ENCODE measurements at regions not wholly inside any gene's neighbourhood (a gene's known extent, or its start where the extent isn't known, plus 50 kb on each side); places are given as distances from the start of the nearest gene placed in this dataset.

DNA sequence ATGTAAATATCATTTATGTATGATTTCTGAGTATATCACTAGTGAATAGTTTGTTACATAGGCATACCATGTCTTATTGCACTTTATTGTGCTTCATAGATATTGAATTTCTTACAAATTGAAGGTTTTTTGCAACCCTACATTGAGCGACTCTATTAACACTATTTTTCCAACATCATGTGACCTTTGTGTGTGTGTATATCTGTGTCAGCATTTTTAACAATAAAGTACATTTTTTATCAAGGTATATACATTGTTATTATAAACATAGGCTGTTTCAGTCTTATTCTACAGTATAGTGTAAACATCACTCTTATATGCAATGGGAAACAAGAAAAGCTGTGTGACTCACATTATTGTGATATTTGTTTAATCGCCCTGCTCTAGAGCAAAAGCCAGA is 1944.9 kb downstream of the TP53TG3F start:
- TF ChIP-seq, protein P1, sequence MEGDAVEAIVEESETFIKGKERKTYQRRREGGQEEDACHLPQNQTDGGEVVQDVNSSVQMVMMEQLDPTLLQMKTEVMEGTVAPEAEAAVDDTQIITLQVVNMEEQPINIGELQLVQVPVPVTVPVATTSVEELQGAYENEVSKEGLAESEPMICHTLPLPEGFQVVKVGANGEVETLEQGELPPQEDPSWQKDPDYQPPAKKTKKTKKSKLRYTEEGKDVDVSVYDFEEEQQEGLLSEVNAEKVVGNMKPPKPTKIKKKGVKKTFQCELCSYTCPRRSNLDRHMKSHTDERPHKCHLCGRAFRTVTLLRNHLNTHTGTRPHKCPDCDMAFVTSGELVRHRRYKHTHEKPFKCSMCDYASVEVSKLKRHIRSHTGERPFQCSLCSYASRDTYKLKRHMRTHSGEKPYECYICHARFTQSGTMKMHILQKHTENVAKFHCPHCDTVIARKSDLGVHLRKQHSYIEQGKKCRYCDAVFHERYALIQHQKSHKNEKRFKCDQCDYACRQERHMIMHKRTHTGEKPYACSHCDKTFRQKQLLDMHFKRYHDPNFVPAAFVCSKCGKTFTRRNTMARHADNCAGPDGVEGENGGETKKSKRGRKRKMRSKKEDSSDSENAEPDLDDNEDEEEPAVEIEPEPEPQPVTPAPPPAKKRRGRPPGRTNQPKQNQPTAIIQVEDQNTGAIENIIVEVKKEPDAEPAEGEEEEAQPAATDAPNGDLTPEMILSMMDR (IDR thresholded peaks at IDR 0.05), result no peak
- no peak for TF ChIP-seq EZH2 (IDR thresholded peaks at IDR 0.05; ENCODE audit: borderline replicate concordance, insufficient read depth, low read depth, low read length, poor library complexity, severe bottlenecking)

Data from B cell (primary cell).